A673 (cell line): ENCODE measurements at regions not wholly inside any gene's neighbourhood (a gene's known extent, or its start where the extent isn't known, plus 50 kb on each side); places are given as distances from the start of the nearest gene placed in this dataset.

Experiments used
- BruUV-seq: library from RNA; stranded (reverse); fragments of 400-500 nt; replicated peaks from 2 replicates; lab custom pipeline; 2021; lab: Mats Ljungman, UMichigan
- CTCF ChIA-PET: fragments of 300-600 bp; sonication (Branson Sonifier 250); formaldehyde crosslinking; loops from one replicate; lab custom pipeline; 2022; ENCODE audit warnings: antibody characterized with exemption; lab: Charles Lee
- POLR2A ChIA-PET: fragments of 300-600 bp; sonication (Branson Sonifier 250); formaldehyde crosslinking; loops from one replicate; lab custom pipeline; 2022; ENCODE audit warnings: antibody characterized with exemption; ENCODE audit not compliant: low non-redundant PET; lab: Charles Lee
- DNase-seq: peaks from one replicate; pipeline ENCODE4 v3.0.0-alpha.2; 2015; ENCODE audit warnings: low spot score
- H3K27ac ChIP-seq: fragments of 200-600 bp; sonication (generic); 2 replicates; pipeline ENCODE4 v1.5.1; 2016; ENCODE audit warnings: mixed run types, low read depth, mild to moderate bottlenecking, mixed read lengths, antibody characterized with exemption, low read length; ENCODE audit not compliant: poor library complexity, severe bottlenecking
- H3K27me3 ChIP-seq: fragments of 200-600 bp; sonication (generic); replicated peaks from 2 replicates; pipeline ENCODE4 v1.6.1; 2017; ENCODE audit warnings: mixed run types, low read depth, mild to moderate bottlenecking, mixed read lengths, antibody characterized with exemption, low read length; ENCODE audit not compliant: insufficient read depth, poor library complexity
- H3K36me3 ChIP-seq: fragments of 200-600 bp; sonication (generic); 2 replicates; pipeline ENCODE4 v1.6.1; 2016; ENCODE audit warnings: mixed run types, mild to moderate bottlenecking, mixed read lengths, antibody characterized with exemption, low read length; ENCODE audit not compliant: insufficient read depth, poor library complexity, severe bottlenecking
- H3K4me1 ChIP-seq: fragments of 200-600 bp; sonication (generic); 2 replicates; pipeline ENCODE4 v1.6.1; 2017; ENCODE audit warnings: mixed run types, mild to moderate bottlenecking, mixed read lengths, antibody characterized with exemption, low read length; ENCODE audit not compliant: insufficient read depth, poor library complexity, severe bottlenecking
- H3K4me3 ChIP-seq: fragments of 200-600 bp; sonication (generic); 2 replicates; pipeline ENCODE4 v1.5.1; 2016; ENCODE audit warnings: low read depth, mixed run types, mild to moderate bottlenecking, mixed read lengths, low read length; ENCODE audit not compliant: poor library complexity, severe bottlenecking
- H3K9me3 ChIP-seq: fragments of 200-600 bp; sonication (generic); 2 replicates; pipeline ENCODE4 v1.6.1; 2016; ENCODE audit warnings: mixed run types, low read depth, mild to moderate bottlenecking, mixed read lengths, antibody characterized with exemption, low read length; ENCODE audit not compliant: poor library complexity, severe bottlenecking
- EZH2 ChIP-seq: fragments of 200-600 bp; sonication (generic); IDR thresholded peaks from 2 replicates; pipeline ENCODE4 v1.6.1; 2017; ENCODE audit warnings: borderline replicate concordance, low read depth, mild to moderate bottlenecking, mixed read lengths, antibody characterized with exemption, low read length; ENCODE audit not compliant: poor library complexity, severe bottlenecking
- intact Hi-C: fragments of 100-400 bp; cut with micrococcal nuclease; formaldehyde crosslinking; loops from one replicate; pipeline ENCODE4 v1.10.0; 2022; ENCODE audit not compliant: unreplicated experiment
- TF ChIP-seq, protein P1 (sequence below): fragments of 300-800, 200-600 bp; sonication (generic); conservative IDR thresholded peaks from 2 replicates; pipeline ENCODE4 v1.5.1; 2017; ENCODE audit warnings: low read depth, mild to moderate bottlenecking, antibody characterized with exemption, low read length, moderate library complexity, mixed read lengths

DNA sequence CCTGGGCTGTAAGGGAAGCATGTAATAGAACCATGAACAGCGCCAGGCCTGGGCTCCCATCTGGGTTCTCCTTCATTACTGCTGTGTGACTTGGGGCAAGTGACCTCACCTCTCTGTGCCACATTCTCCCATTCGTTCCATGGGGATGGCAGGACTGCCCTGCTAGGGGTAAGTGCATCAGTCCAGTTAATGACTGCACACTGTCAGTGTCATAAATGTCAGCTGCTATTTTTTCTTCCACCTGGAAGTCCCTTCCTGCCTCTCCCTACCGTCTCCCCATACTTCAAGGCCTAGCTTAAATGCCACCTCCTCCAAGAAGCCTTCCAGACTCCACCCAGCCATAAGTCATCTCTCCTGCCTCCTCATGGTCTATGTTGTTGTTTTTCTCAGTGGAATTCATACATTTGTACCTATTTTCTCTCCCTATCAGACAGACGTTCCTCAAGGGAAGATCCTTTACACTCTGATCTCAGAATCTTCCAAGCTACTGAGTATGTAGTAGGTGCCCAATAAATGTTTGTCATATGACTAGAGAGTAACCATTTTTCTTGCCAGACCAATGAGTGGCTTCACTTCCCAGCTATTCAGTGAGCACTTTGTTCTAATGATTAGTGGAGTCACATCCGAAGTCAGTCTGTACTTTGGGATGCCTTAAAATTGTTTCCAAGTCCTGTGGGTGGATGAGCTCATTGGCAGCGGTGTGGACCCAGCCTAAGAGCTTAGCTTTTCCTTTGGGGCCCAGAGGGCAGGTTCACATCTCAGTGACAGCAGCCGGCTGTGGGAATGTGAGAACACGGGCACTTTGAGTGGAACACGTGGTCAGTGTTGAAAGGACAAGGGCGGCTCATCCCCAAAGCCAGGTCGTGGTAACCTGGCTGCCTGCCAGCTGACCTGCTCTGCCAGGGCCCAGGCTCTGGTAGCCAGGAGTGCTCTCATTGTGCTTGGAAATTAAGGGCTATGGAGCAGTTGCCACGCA, 147.5 kb upstream of the GSE1 start:
- no peaks in the 10 kb centered on the region for H3K36me3 ChIP-seq

DNA sequence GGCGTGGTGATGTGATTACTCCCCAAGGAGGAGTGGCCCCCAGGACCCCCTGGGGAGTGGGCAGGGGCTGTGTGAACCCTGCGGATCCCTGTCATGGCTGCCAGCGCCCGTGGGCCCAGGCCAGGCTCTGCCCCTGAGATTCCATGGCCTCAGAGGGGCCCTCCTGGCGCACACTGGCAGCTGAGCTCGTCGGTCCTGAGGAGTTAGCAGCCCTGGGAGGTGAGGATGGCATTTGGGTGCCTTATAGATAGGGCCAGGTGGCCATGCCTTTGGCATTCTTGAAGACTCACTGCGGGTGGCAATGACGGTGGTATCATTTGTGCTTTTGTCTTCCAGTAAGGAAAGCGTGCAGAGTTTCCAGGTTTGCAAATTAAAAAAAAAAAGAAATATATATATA, 146.8 kb upstream of the GSE1 start:
- no peaks in the 10 kb centered on the region for H3K36me3 ChIP-seq
- H3K27ac ChIP-seq, result no peak overlapping the region
- peaks cover 16% of the 10 kb centered on the region for H3K4me1 ChIP-seq
- intact Hi-C loops, result no loop called here
- DNase-seq, result no peak
- POLR2A ChIA-PET, result no interaction called here
- CTCF ChIA-PET, result no interaction called here
- H3K27me3 ChIP-seq, result no peaks in the 10 kb centered on the region
- no TSS peak for BruUV-seq
- TF ChIP-seq, protein P1, sequence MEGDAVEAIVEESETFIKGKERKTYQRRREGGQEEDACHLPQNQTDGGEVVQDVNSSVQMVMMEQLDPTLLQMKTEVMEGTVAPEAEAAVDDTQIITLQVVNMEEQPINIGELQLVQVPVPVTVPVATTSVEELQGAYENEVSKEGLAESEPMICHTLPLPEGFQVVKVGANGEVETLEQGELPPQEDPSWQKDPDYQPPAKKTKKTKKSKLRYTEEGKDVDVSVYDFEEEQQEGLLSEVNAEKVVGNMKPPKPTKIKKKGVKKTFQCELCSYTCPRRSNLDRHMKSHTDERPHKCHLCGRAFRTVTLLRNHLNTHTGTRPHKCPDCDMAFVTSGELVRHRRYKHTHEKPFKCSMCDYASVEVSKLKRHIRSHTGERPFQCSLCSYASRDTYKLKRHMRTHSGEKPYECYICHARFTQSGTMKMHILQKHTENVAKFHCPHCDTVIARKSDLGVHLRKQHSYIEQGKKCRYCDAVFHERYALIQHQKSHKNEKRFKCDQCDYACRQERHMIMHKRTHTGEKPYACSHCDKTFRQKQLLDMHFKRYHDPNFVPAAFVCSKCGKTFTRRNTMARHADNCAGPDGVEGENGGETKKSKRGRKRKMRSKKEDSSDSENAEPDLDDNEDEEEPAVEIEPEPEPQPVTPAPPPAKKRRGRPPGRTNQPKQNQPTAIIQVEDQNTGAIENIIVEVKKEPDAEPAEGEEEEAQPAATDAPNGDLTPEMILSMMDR, result no peak
- TF ChIP-seq EZH2, result no peak
- H3K4me3 ChIP-seq, result no peak overlapping the region
- no peaks in the 10 kb centered on the region for H3K9me3 ChIP-seq

More for the DNA sequence above, 147.5 kb upstream of the GSE1 start:
- peak; percentile 30 for DNase-seq
- no TSS peak for BruUV-seq
- no peaks in the 10 kb centered on the region for H3K9me3 ChIP-seq
- H3K27me3 ChIP-seq, result no peaks in the 10 kb centered on the region
- intact Hi-C loops, result no loop called here
- ChIA-PET CTCF (no interaction called here), POLR2A (no interaction called here)
- no peak overlapping the region for H3K4me3 ChIP-seq
- H3K4me1 ChIP-seq, result peaks cover 23% of the 10 kb centered on the region
- H3K27ac ChIP-seq, result no peak overlapping the region
- no peak for TF ChIP-seq EZH2
- TF ChIP-seq, protein P1, result no peak

DNA sequence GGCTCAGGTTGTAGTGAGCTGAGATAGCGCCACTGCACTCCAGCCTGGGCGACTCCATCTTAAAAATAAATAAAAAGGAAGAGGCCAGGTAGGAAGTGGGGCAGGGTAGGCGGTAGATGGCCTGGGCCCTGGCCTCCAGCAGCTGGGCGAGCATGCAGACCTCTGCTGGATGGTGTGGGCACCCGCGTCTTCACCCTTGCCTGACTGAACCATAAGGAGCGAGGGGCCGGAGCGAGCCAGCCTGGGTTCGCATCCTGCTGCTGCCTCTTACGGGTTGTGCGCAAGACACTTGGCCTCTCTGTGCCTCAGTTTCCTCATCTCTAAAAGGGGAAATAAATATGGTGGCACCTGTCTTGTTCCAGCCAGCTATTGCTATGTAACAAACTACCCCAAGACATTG, 146.1 kb upstream of the GSE1 start:
- no peak overlapping the region for H3K4me3 ChIP-seq

More for the DNA sequence above, 146.1 kb upstream of the GSE1 start:
- POLR2A ChIA-PET, result no interaction called here
- TF ChIP-seq, protein P1, result no peak
- TF ChIP-seq EZH2, result no peak
- H3K4me1 ChIP-seq, result peaks cover 9% of the 10 kb centered on the region
- CTCF ChIA-PET, result no interaction called here
- no TSS peak for BruUV-seq
- intact Hi-C loops, result no loop called here
- no peaks in the 10 kb centered on the region for H3K9me3 ChIP-seq
- no peak overlapping the region for H3K27ac ChIP-seq
- no peaks in the 10 kb centered on the region for H3K27me3 ChIP-seq
- no peaks in the 10 kb centered on the region for H3K36me3 ChIP-seq
- DNase-seq, result no peak
